ENCODE measurements at regions not wholly inside any gene's neighbourhood (a gene's known extent, or its start where the extent isn't known, plus 50 kb on each side); places are given as distances from the start of the nearest gene placed in this dataset.

DNA sequence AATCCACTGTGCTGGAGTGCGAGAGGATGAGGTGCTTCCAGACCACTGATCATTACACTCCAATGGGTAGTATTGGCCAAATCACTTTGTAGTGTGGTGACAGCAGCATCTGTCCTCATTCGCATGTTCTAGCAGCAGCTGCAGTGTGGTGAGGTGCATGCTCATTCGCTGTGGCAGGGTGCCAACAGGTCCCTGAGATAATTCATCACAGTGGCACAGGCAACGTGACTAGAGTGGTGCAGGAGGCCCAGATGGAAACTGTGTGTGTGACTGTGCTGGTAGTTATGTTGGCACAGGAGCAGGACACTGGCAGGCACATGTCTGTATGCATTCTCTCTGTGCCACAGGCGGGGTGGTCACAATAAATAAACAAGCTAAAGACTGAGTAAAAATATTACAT is 329.5 kb upstream of the SYT4 start:
- DNase-seq (ENCODE audit: low read depth) = no peak
- no peak overlapping the region for H3K4me3 ChIP-seq (ENCODE audit: low read depth, low read length)
- no peak for TF ChIP-seq CTCF (IDR thresholded peaks at IDR 0.05; ENCODE audit: insufficient read depth, low read length)

DNA sequence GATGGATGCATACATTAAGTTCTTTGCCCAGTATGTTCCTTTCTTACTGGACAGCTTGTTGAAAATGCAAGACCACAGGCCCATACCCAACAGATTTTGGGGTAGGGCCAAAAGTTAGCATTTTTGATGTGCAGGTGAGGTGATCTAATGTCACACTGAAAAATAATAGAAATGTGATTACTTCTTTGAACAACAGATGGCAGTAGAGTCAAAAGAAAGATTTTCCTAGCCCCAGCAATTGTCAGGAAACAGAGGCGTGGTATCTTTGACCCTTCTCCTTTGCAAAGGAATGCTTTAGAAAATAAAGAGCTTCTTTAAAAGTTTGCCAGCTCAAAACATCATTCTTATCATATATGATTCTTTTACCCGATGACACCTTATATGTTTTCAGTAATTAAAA is 343.6 kb upstream of the SYT4 start:
- peak; percentile 54 for DNase-seq (ENCODE audit: low read depth)
- TF ChIP-seq CTCF (IDR thresholded peaks at IDR 0.05; ENCODE audit: insufficient read depth, low read length) = peak; percentile 46
- H3K4me3 ChIP-seq (ENCODE audit: low read depth, low read length) = no peak overlapping the region

- no peak overlapping the region for H3K4me3 ChIP-seq (ENCODE audit: low read depth, low read length)
- no peak for DNase-seq (ENCODE audit: low read depth)
- no peak for TF ChIP-seq CTCF (IDR thresholded peaks at IDR 0.05; ENCODE audit: insufficient read depth, low read length)
Measured at GRCh38 chr18:43622024-43622423, 344.7 kb upstream of the SYT4 start.

GRCh38 chr18:43625582-43625981 is 348.3 kb upstream of the SYT4 start:
- no peak for DNase-seq (ENCODE audit: low read depth)
- H3K4me3 ChIP-seq (ENCODE audit: low read depth, low read length) = no peak overlapping the region
- no peak for TF ChIP-seq CTCF (IDR thresholded peaks at IDR 0.05; ENCODE audit: insufficient read depth, low read length)

DNA sequence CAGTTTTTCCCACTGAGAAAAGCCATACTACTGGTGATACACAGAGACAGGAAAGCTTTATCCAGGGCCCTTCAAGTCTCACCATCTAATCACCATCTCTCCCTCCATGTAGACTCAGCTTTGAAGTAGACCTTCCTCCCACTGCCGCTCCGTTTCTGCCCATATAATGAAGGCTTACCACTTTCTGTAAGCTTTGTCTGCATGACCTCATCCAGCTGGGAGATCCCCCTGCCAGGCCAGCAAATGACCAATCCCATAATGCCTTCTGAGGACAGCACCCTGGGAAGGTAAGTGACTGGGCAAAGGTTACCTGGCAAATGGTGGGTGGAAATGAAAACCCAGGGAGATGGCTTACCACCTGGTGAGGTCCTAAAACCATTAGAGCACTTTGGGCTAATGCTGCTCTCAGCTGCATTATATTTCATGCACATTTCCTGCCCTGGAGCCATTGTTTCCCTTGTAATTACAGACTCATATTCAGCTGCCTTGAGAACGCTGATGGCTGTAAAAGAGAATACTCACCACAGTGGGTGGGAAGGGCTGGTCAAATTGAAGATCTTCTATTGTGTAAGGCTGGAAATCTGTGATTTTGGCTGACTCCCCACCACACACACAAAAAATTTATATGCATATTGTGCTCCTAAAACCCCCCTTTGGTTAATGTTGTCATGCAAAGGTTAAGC is 350.7 kb upstream of the SYT4 start:
- TF ChIP-seq CTCF (IDR thresholded peaks at IDR 0.05; ENCODE audit: insufficient read depth, low read length) = no peak
- H3K4me3 ChIP-seq (ENCODE audit: low read depth, low read length) = no peak overlapping the region

DNA sequence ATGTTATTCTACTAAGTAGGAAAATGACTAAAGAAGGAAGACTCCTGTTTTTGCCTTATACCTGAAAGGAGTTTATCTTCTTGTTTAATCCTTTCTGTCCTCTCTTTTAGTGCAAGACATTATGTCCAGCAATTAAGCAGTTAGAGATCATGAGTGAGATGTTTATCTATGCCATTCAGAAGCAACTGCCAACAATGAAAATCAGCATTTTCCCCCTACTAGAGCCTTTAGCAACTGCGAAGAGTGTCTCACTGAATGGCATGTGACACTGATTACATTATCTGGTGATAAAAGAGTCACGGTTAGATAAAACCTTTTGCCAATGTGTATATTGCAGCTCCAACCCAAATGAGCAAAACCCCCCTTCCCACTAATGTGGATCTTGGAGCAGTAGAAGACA is 357.7 kb upstream of the SYT4 start:
- DNase-seq (ENCODE audit: low read depth) = no peak
- no peak for TF ChIP-seq CTCF (IDR thresholded peaks at IDR 0.05; ENCODE audit: insufficient read depth, low read length)
- no peak overlapping the region for H3K4me3 ChIP-seq (ENCODE audit: low read depth, low read length)

More for the DNA sequence above, 350.7 kb upstream of the SYT4 start:
- no peak for DNase-seq (ENCODE audit: low read depth)

GRCh38 chr18:43635397-43635796 is 358.1 kb upstream of the SYT4 start:
- no peak overlapping the region for H3K4me3 ChIP-seq (ENCODE audit: low read depth, low read length)
- no peak for DNase-seq (ENCODE audit: low read depth)
- no peak for TF ChIP-seq CTCF (IDR thresholded peaks at IDR 0.05; ENCODE audit: insufficient read depth, low read length)

All from fibroblast of the aortic adventitia (primary cell).